H9 (cell line): ENCODE measurements at regions not wholly inside any gene's neighbourhood (a gene's known extent, or its start where the extent isn't known, plus 50 kb on each side); places are given as distances from the start of the nearest gene placed in this dataset.

Experiments used
- DNase-seq: peaks from one replicate; pipeline ENCODE4 v3.0.0-alpha.2; 2017
- H2AFZ ChIP-seq: one replicate; pipeline ENCODE4 v1.6.1; 2013; ENCODE audit warnings: mild to moderate bottlenecking, low read length, control low read depth, moderate library complexity
- H2AK5ac ChIP-seq: 2 replicates; pipeline ENCODE4 v1.6.1; 2013; ENCODE audit warnings: low read length, control low read depth, mixed read lengths; ENCODE audit not compliant: insufficient read length
- H2BK120ac ChIP-seq: one replicate; pipeline ENCODE4 v1.6.1; 2013; ENCODE audit warnings: low read depth, mild to moderate bottlenecking, low read length, control low read depth, inconsistent platforms; ENCODE audit not compliant: poor library complexity, severe bottlenecking
- H2BK12ac ChIP-seq: 2 replicates; pipeline ENCODE4 v1.6.1; 2013; ENCODE audit warnings: low read length, control low read depth, mixed read lengths, low read depth; ENCODE audit not compliant: insufficient read length
- H2BK15ac ChIP-seq: 2 replicates; pipeline ENCODE4 v1.6.1; 2013; ENCODE audit warnings: low read depth, low read length, control low read depth
- H2BK20ac ChIP-seq: one replicate; pipeline ENCODE4 v1.6.1; 2013; ENCODE audit warnings: low read depth, mild to moderate bottlenecking, low read length, control low read depth, inconsistent platforms; ENCODE audit not compliant: poor library complexity, severe bottlenecking
- H2BK5ac ChIP-seq: 2 replicates; pipeline ENCODE4 v1.6.1; 2013; ENCODE audit warnings: low read length, control low read depth, mixed read lengths; ENCODE audit not compliant: insufficient read length
- H3K14ac ChIP-seq: 2 replicates; pipeline ENCODE4 v1.6.1; 2013; ENCODE audit warnings: low read length, control low read depth; ENCODE audit not compliant: insufficient read depth
- H3K18ac ChIP-seq: 2 replicates; pipeline ENCODE4 v1.6.1; 2013; ENCODE audit warnings: low read depth, mild to moderate bottlenecking, mixed read lengths, low read length, control low read depth; ENCODE audit not compliant: insufficient read length
- H3K23ac ChIP-seq: 2 replicates; pipeline ENCODE4 v1.6.1; 2013; ENCODE audit warnings: low read length, control low read depth, mixed read lengths, low read depth; ENCODE audit not compliant: insufficient read length
- H3K23me2 ChIP-seq: 2 replicates; pipeline ENCODE4 v1.6.1; 2013; ENCODE audit warnings: low read depth, mild to moderate bottlenecking, mixed read lengths, low read length, control low read depth; ENCODE audit not compliant: insufficient read length, poor library complexity, severe bottlenecking
- H3K27ac ChIP-seq: 2 replicates; pipeline ENCODE4 v1.5.1; 2013; ENCODE audit warnings: low read length, control low read depth, mixed read lengths, low read depth; ENCODE audit not compliant: insufficient read length
- H3K27me3 ChIP-seq: 2 replicates; pipeline ENCODE4 v1.6.1; 2013; ENCODE audit warnings: low read length, control low read depth, inconsistent platforms; ENCODE audit not compliant: insufficient read depth
- H3K4ac ChIP-seq: 2 replicates; pipeline ENCODE4 v1.6.1; 2013; ENCODE audit warnings: low read depth, mild to moderate bottlenecking, control low read depth, inconsistent platforms, low read length, moderate library complexity
- H3K4me1 ChIP-seq: 2 replicates; pipeline ENCODE4 v1.6.1; 2013; ENCODE audit warnings: low read length, control low read depth, inconsistent platforms; ENCODE audit not compliant: insufficient read depth
- H3K4me2 ChIP-seq: 2 replicates; pipeline ENCODE4 v1.6.1; 2013; ENCODE audit warnings: low read length, control low read depth, mixed read lengths; ENCODE audit not compliant: insufficient read length, insufficient read depth
- H3K56ac ChIP-seq: 2 replicates; pipeline ENCODE4 v1.6.1; 2013; ENCODE audit warnings: low read depth, mild to moderate bottlenecking, mixed read lengths, low read length, control low read depth; ENCODE audit not compliant: insufficient read length
- H3K79me1 ChIP-seq: 2 replicates; pipeline ENCODE4 v1.6.1; 2013; ENCODE audit warnings: low read depth, mild to moderate bottlenecking, moderate library complexity, low read length, control low read depth, inconsistent platforms; ENCODE audit not compliant: insufficient read depth, poor library complexity, severe bottlenecking
- H3K79me2 ChIP-seq: 2 replicates; pipeline ENCODE4 v1.6.1; 2013; ENCODE audit warnings: low read length, control low read depth, inconsistent platforms; ENCODE audit not compliant: insufficient read depth
- H3K9ac ChIP-seq: 2 replicates; pipeline ENCODE4 v1.6.1; 2013; ENCODE audit warnings: low read length, control low read depth, mixed read lengths; ENCODE audit not compliant: insufficient read length; ENCODE audit errors: extremely low read depth
- H3K9me3 ChIP-seq: one replicate; pipeline ENCODE4 v1.6.1; 2013; ENCODE audit warnings: low read depth, low read length, inconsistent platforms; ENCODE audit not compliant: control insufficient read depth
- H3T11ph ChIP-seq: one replicate; pipeline ENCODE4 v1.6.1; 2013; ENCODE audit warnings: mild to moderate bottlenecking, low read length, control low read depth, inconsistent platforms
- H4K20me1 ChIP-seq: one replicate; pipeline ENCODE4 v1.6.1; 2013; ENCODE audit not compliant: control insufficient read depth, insufficient read length, insufficient read depth
- H4K5ac ChIP-seq: 2 replicates; pipeline ENCODE4 v1.6.1; 2013; ENCODE audit warnings: low read depth, mild to moderate bottlenecking, mixed read lengths, low read length, control low read depth; ENCODE audit not compliant: insufficient read length
- H4K8ac ChIP-seq: replicated peaks from 2 replicates; pipeline ENCODE4 v1.6.1; 2013; ENCODE audit warnings: low read length, control low read depth, mixed read lengths, low read depth; ENCODE audit not compliant: insufficient read length
- H4K91ac ChIP-seq: 2 replicates; pipeline ENCODE4 v1.6.1; 2013; ENCODE audit warnings: low read depth, mild to moderate bottlenecking, moderate library complexity, mixed read lengths, low read length, control low read depth; ENCODE audit not compliant: insufficient read length
- H3K27ac Mint-ChIP-seq, 3 experiments: 2 replicates in 2 of 3; 3 replicates in 1 of 3; pipeline ENCODE4 v1.8.0; 2020 to 2021; ENCODE audit warnings: mixed read lengths in 3 of 3, mild to moderate bottlenecking in 1 of 3, moderate library complexity in 1 of 3
- H3K27me3 Mint-ChIP-seq: 2 replicates; pipeline ENCODE4 v1.8.0; 2021; ENCODE audit warnings: low read depth, mild to moderate bottlenecking, moderate library complexity, mixed read lengths
- H3K36me3 Mint-ChIP-seq, 3 experiments: 2 replicates in 2 of 3; 3 replicates in 1 of 3; pipeline ENCODE4 v1.8.0; 2020 to 2021; ENCODE audit warnings: low read depth in 3 of 3, mixed read lengths in 3 of 3; ENCODE audit not compliant: insufficient read depth in 1 of 3
- H3K4me1 Mint-ChIP-seq, 2 experiments: 2 replicates each; pipeline ENCODE4 v1.8.0; 2020; ENCODE audit warnings: mixed read lengths in 2 of 2
- H3K4me3 Mint-ChIP-seq, 2 experiments: 2 replicates in 1 of 2; 3 replicates in 1 of 2; pipeline ENCODE4 v1.8.0; 2020 to 2021; ENCODE audit warnings: mild to moderate bottlenecking in 2 of 2, mixed read lengths in 2 of 2, moderate library complexity in 1 of 2
- H3K9me3 Mint-ChIP-seq, 2 experiments: 2 replicates in 1 of 2; 3 replicates in 1 of 2; pipeline ENCODE4 v1.8.0; 2020; ENCODE audit warnings: mild to moderate bottlenecking in 2 of 2, mixed read lengths in 2 of 2, moderate library complexity in 1 of 2
- WGBS: extraction: QIAGEN DNeasy Blood & Tissue Kit; methylation state at CpG from one replicate; pipeline ENCODE4 v1.1.7; 2013; ENCODE audit warnings: missing lambda C conversion rate, low lambda C conversion rate, mixed read lengths; ENCODE audit not compliant: insufficient read length; ENCODE audit errors: extremely low coverage; 5-methylcytosine and 5-hydroxymethylcytosine counted together
- TF ChIP-seq, protein P1 (sequence below): fragments of 200-600 bp; sonication (generic); conservative IDR thresholded peaks from 3 replicates; pipeline ENCODE4 v1.8.0; 2021; ENCODE audit warnings: antibody characterized with exemption, mild to moderate bottlenecking

DNA sequence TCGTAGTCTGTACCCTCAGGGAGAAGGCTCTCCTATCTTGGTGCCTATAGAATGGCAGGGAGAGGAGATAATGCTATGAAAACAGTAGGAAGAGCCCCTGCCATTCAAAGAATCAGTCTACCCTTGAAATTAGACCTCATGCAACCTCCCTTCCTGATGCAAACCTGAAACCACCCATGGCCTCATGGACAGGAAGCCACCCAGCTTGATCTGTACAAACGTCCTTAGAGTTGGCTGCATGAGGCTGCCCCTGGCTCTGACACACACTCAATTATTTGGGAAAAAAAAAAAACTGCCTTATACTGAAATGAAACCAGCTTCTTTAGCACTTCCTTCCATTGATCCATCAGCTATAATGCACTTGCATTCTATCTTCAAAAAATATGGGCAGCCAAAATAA is 116.6 kb upstream of the BCL2L14 start:
- peaks cover 2% of the 10 kb centered on the region; the same call in 1 of the 2 replicates for H3K27me3 Mint-ChIP-seq
- H3K4me1 ChIP-seq: no peaks in the 10 kb centered on the region
- H3K18ac ChIP-seq: no peak overlapping the region
- no peaks in the 10 kb centered on the region for H3K79me1 ChIP-seq
- no peak overlapping the region for H3K27ac Mint-ChIP-seq
- no peak overlapping the region for H3K9ac ChIP-seq
- H3K9me3 ChIP-seq: no peaks in the 10 kb centered on the region
- H3K79me2 ChIP-seq: no peaks in the 10 kb centered on the region
- H4K20me1 ChIP-seq: no peaks in the 10 kb centered on the region
- no peaks in the 10 kb centered on the region for H3K27me3 ChIP-seq
- H3K9me3 Mint-ChIP-seq: no peaks in the 10 kb centered on the region
- H2AK5ac ChIP-seq: no peak overlapping the region
- no peak overlapping the region for H2BK120ac ChIP-seq
- H2BK20ac ChIP-seq: no peak overlapping the region
- H3K56ac ChIP-seq: no peak overlapping the region
- no peak overlapping the region for H3K4me2 ChIP-seq
- no peak overlapping the region for H2BK12ac ChIP-seq
- no CpG with 5 or more reads among the region's 2 CpGs for WGBS
- no peak overlapping the region for H3T11ph ChIP-seq
- H3K23ac ChIP-seq: no peak overlapping the region
- H4K5ac ChIP-seq: no peak overlapping the region
- no peaks in the 10 kb centered on the region for H3K36me3 Mint-ChIP-seq
- no peak overlapping the region for H4K91ac ChIP-seq
- H3K4me1 Mint-ChIP-seq: peaks cover 18 to 19% of the 10 kb centered on the region in 2 experiments
- no peak overlapping the region for H3K4me3 Mint-ChIP-seq
- no peak overlapping the region for H4K8ac ChIP-seq
- H3K23me2 ChIP-seq: no peaks in the 10 kb centered on the region
- no peak overlapping the region for H3K14ac ChIP-seq
- TF ChIP-seq, protein P1, sequence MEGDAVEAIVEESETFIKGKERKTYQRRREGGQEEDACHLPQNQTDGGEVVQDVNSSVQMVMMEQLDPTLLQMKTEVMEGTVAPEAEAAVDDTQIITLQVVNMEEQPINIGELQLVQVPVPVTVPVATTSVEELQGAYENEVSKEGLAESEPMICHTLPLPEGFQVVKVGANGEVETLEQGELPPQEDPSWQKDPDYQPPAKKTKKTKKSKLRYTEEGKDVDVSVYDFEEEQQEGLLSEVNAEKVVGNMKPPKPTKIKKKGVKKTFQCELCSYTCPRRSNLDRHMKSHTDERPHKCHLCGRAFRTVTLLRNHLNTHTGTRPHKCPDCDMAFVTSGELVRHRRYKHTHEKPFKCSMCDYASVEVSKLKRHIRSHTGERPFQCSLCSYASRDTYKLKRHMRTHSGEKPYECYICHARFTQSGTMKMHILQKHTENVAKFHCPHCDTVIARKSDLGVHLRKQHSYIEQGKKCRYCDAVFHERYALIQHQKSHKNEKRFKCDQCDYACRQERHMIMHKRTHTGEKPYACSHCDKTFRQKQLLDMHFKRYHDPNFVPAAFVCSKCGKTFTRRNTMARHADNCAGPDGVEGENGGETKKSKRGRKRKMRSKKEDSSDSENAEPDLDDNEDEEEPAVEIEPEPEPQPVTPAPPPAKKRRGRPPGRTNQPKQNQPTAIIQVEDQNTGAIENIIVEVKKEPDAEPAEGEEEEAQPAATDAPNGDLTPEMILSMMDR: no peak
- H3K4ac ChIP-seq: no peak overlapping the region
- H2BK5ac ChIP-seq: no peak overlapping the region
- H2AFZ ChIP-seq: no peak overlapping the region
- no peak overlapping the region for H2BK15ac ChIP-seq
- DNase-seq: no peak
- H3K27ac ChIP-seq: no peak overlapping the region
